Gastrocnemius medialis (tissue), 4 donors: ENCODE measurements at regions not wholly inside any gene's neighbourhood (a gene's known extent, or its start where the extent isn't known, plus 50 kb on each side); places are given as distances from the start of the nearest gene placed in this dataset.

Source experiments
- CTCF ChIP-seq, 5 experiments: fragments of 450-650 bp in 3 of 5; fragments of 200-600 bp in 2 of 5; sonication (generic) in 2 of 5; IDR thresholded peaks in 4 of 5; conservative IDR thresholded peaks in 1 of 5; 1 replicate in 4 of 5; 2 replicates in 1 of 5; pipeline ENCODE4 v1.5.1; 2016 to 2019; ENCODE audit warnings: antibody characterized with exemption in 5 of 5, mild to moderate bottlenecking in 3 of 5, moderate library complexity in 3 of 5
- POLR2A ChIP-seq, 2 donors: fragments of 450-650 bp; IDR thresholded peaks; one replicate each; pipeline ENCODE4 v1.6.1; 2017; ENCODE audit warnings: antibody characterized with exemption in 2 of 2, mild to moderate bottlenecking in 2 of 2, moderate library complexity in 2 of 2

GRCh38 chr5:135714126-135714894, 120.2 kb upstream of the SLC25A48 start:
- TF ChIP-seq CTCF (IDR thresholded peaks at IDR 0.05 in 4 of 5, conservative IDR thresholded peaks at IDR 0.05 in 1 of 5): no peak
- TF ChIP-seq POLR2A (IDR thresholded peaks at IDR 0.05): no peak
